ENCODE measurements at regions not wholly inside any gene's neighbourhood (a gene's known extent, or its start where the extent isn't known, plus 50 kb on each side); places are given as distances from the start of the nearest gene placed in this dataset.

DNA sequence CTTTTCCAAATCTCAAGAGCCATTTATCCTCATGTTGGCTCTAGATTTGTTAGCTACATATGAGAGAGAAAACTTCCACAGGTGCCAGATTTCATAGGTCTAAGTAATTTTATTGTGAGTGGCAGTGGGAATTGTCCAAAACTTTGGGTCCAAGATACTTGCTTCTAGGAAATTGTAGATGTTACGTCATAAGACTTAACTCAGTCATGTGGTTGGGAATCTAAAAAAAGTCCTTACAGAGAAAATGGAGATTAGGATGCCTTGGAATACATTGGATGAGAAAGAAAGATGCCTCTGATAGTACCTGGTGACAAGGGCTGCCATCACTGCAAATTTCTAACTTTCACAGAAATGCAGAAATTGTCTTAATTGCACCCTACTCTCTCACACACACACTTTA lies 506.5 kb downstream of the C4orf33 start:
- H3K4me3 ChIP-seq (ENCODE audit: low read depth in 1 of 2, low read length in 2 of 2), result no peak overlapping the region
- H3K27ac ChIP-seq (ENCODE audit: low read depth, low read length), result no peak overlapping the region
- no peak overlapping the region for H3K9ac ChIP-seq (ENCODE audit: low read depth in 1 of 2, low read length in 2 of 2)
- no peaks in the 10 kb centered on the region for H3K4me1 ChIP-seq (ENCODE audit: control insufficient read depth in 1 of 2, insufficient read depth in 2 of 2, low read length in 2 of 2)
- no peaks in the 10 kb centered on the region for H3K27me3 ChIP-seq (ENCODE audit: control insufficient read depth in 1 of 2, insufficient read depth in 2 of 2, low read length in 2 of 2)
- H3K36me3 ChIP-seq (ENCODE audit: control insufficient read depth in 1 of 2, insufficient read depth in 2 of 2, low read length in 2 of 2), result no peaks in the 10 kb centered on the region
- no peaks in the 10 kb centered on the region for H3K9me3 ChIP-seq (ENCODE audit: control insufficient read depth in 1 of 2, low read length in 2 of 2)

GRCh38 chr4:129603241-129603931 lies 507.4 kb downstream of the C4orf33 start:
- Histone ChIP-seq H3K27ac (ENCODE audit: low read depth, low read length) (no peak overlapping the region), H3K36me3 (ENCODE audit: control insufficient read depth in 1 of 2, insufficient read depth in 2 of 2, low read length in 2 of 2) (no peaks in the 10 kb centered on the region), H3K4me3 (ENCODE audit: low read depth in 1 of 2, low read length in 2 of 2) (no peak overlapping the region), H3K4me1 (ENCODE audit: control insufficient read depth in 1 of 2, insufficient read depth in 2 of 2, low read length in 2 of 2) (no peaks in the 10 kb centered on the region), H3K9ac (ENCODE audit: low read depth in 1 of 2, low read length in 2 of 2) (no peak overlapping the region), H3K27me3 (ENCODE audit: control insufficient read depth in 1 of 2, insufficient read depth in 2 of 2, low read length in 2 of 2) (no peaks in the 10 kb centered on the region), H3K9me3 (ENCODE audit: control insufficient read depth in 1 of 2, low read length in 2 of 2) (no peaks in the 10 kb centered on the region)

DNA sequence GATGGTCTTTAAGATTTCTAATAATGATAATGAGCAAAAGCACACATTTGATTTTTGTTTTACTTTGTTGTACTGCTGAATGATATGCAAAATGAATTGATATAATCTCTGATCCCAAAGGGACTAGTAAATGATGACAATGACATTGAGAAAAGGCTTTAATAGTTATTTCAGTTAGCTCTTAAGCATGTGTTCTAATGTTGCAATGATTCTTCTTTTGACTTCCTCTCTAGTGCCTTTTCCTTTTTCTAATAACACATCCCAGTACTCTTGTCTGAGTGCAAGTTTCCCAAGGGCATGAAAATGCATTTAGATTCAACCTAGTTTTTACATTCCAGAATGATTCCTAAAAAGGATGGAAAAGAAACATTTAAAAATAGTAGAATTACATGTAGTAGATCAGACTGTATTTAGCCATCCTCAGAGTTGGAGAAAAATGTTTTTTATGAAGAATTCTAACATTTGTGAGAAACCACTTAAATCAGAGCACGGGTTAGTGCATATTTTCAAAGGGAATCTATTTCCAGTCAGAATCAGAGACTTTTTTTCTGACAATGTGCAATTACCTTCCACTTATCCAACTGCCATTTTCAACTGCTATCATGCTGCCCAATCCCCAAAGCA lies 508.8 kb downstream of the C4orf33 start:
- Histone ChIP-seq H3K36me3 (ENCODE audit: control insufficient read depth in 1 of 2, insufficient read depth in 2 of 2, low read length in 2 of 2) (no peaks in the 10 kb centered on the region), H3K9ac (ENCODE audit: low read depth in 1 of 2, low read length in 2 of 2) (no peak overlapping the region), H3K4me1 (ENCODE audit: control insufficient read depth in 1 of 2, insufficient read depth in 2 of 2, low read length in 2 of 2) (no peaks in the 10 kb centered on the region), H3K4me3 (ENCODE audit: low read depth in 1 of 2, low read length in 2 of 2) (no peak overlapping the region), H3K27me3 (ENCODE audit: control insufficient read depth in 1 of 2, insufficient read depth in 2 of 2, low read length in 2 of 2) (no peaks in the 10 kb centered on the region), H3K27ac (ENCODE audit: low read depth, low read length) (no peak overlapping the region), H3K9me3 (ENCODE audit: control insufficient read depth in 1 of 2, low read length in 2 of 2) (no peaks in the 10 kb centered on the region)

DNA sequence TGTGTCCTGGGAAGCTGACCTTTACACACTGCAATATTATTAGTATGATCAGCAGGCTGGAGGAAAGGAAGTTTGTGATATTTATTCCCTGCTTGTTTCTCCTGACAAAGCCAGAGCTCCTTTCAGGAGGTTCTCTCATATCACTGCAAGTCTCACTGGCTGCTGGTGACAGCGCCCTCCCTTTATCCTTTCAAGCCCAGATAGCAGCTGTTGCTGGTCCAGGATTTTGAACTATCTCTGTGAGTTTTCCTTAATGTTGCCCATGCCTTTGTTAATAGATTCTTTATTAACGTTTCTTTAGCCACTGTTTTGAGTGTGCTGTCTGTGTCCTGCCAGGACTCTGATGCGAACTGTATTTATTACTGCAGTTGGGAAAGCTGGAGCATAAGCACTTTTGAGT lies 518.7 kb downstream of the C4orf33 start:
- Histone ChIP-seq H3K9ac (ENCODE audit: low read depth in 1 of 2, low read length in 2 of 2) (no peak overlapping the region), H3K27ac (ENCODE audit: low read depth, low read length) (no peak overlapping the region), H3K9me3 (ENCODE audit: control insufficient read depth in 1 of 2, low read length in 2 of 2) (no peaks in the 10 kb centered on the region), H3K4me1 (ENCODE audit: control insufficient read depth in 1 of 2, insufficient read depth in 2 of 2, low read length in 2 of 2) (no peaks in the 10 kb centered on the region), H3K4me3 (ENCODE audit: low read depth in 1 of 2, low read length in 2 of 2) (no peak overlapping the region), H3K27me3 (ENCODE audit: control insufficient read depth in 1 of 2, insufficient read depth in 2 of 2, low read length in 2 of 2) (no peaks in the 10 kb centered on the region), H3K36me3 (ENCODE audit: control insufficient read depth in 1 of 2, insufficient read depth in 2 of 2, low read length in 2 of 2) (no peaks in the 10 kb centered on the region)

DNA sequence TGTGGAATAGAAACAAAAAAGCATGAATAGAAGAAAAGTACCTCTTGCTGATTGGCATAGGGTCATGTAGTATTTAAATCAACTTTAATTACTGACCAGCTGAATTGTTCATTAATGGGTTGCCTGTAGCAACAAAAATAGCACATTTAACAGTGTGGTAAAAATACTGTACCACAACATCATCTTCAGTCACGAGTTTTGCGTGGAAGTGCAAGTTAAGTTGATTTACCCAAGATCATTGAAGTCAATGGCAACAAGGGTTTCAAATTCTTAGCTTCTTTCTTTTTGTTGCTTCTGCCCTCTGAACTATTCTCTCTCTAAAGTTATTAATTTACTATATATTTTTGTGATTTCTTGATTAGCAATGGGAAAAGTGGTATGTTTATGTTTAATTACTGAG lies 526.6 kb downstream of the C4orf33 start:
- Histone ChIP-seq H3K9me3 (ENCODE audit: control insufficient read depth in 1 of 2, low read length in 2 of 2) (no peaks in the 10 kb centered on the region), H3K4me3 (ENCODE audit: low read depth in 1 of 2, low read length in 2 of 2) (no peak overlapping the region), H3K27me3 (ENCODE audit: control insufficient read depth in 1 of 2, insufficient read depth in 2 of 2, low read length in 2 of 2) (no peaks in the 10 kb centered on the region), H3K27ac (ENCODE audit: low read depth, low read length) (no peak overlapping the region), H3K4me1 (ENCODE audit: control insufficient read depth in 1 of 2, insufficient read depth in 2 of 2, low read length in 2 of 2) (no peaks in the 10 kb centered on the region), H3K9ac (ENCODE audit: low read depth in 1 of 2, low read length in 2 of 2) (no peak overlapping the region), H3K36me3 (ENCODE audit: control insufficient read depth in 1 of 2, insufficient read depth in 2 of 2, low read length in 2 of 2) (no peaks in the 10 kb centered on the region)

GRCh38 chr4:129623233-129623875 lies 527.4 kb downstream of the C4orf33 start:
- H3K4me3 ChIP-seq (ENCODE audit: low read depth in 1 of 2, low read length in 2 of 2), result no peak overlapping the region
- H3K4me1 ChIP-seq (ENCODE audit: control insufficient read depth in 1 of 2, insufficient read depth in 2 of 2, low read length in 2 of 2), result no peaks in the 10 kb centered on the region

GRCh38 chr4:129641179-129641578 lies 545.2 kb downstream of the C4orf33 start:
- no peak overlapping the region for H3K9ac ChIP-seq (ENCODE audit: low read depth in 1 of 2, low read length in 2 of 2)
- H3K36me3 ChIP-seq (ENCODE audit: control insufficient read depth in 1 of 2, insufficient read depth in 2 of 2, low read length in 2 of 2), result no peaks in the 10 kb centered on the region
- H3K27me3 ChIP-seq (ENCODE audit: control insufficient read depth in 1 of 2, insufficient read depth in 2 of 2, low read length in 2 of 2), result no peaks in the 10 kb centered on the region
- no peaks in the 10 kb centered on the region for H3K9me3 ChIP-seq (ENCODE audit: control insufficient read depth in 1 of 2, low read length in 2 of 2)
- no peaks in the 10 kb centered on the region for H3K4me1 ChIP-seq (ENCODE audit: control insufficient read depth in 1 of 2, insufficient read depth in 2 of 2, low read length in 2 of 2)
- no peak overlapping the region for H3K27ac ChIP-seq (ENCODE audit: low read depth, low read length)
- no peak overlapping the region for H3K4me3 ChIP-seq (ENCODE audit: low read depth in 1 of 2, low read length in 2 of 2)

More at GRCh38 chr4:129623233-129623875, 527.4 kb downstream of the C4orf33 start:
- no peaks in the 10 kb centered on the region for H3K36me3 ChIP-seq (ENCODE audit: control insufficient read depth in 1 of 2, insufficient read depth in 2 of 2, low read length in 2 of 2)
- no peaks in the 10 kb centered on the region for H3K27me3 ChIP-seq (ENCODE audit: control insufficient read depth in 1 of 2, insufficient read depth in 2 of 2, low read length in 2 of 2)
- H3K9me3 ChIP-seq (ENCODE audit: control insufficient read depth in 1 of 2, low read length in 2 of 2), result no peaks in the 10 kb centered on the region
- H3K27ac ChIP-seq (ENCODE audit: low read depth, low read length), result no peak overlapping the region
- H3K9ac ChIP-seq (ENCODE audit: low read depth in 1 of 2, low read length in 2 of 2), result no peak overlapping the region

GRCh38 chr4:129645461-129645860 lies 549.5 kb downstream of the C4orf33 start:
- Histone ChIP-seq H3K27ac (ENCODE audit: low read depth, low read length) (no peak overlapping the region), H3K9ac (ENCODE audit: low read depth in 1 of 2, low read length in 2 of 2) (no peak overlapping the region), H3K36me3 (ENCODE audit: control insufficient read depth in 1 of 2, insufficient read depth in 2 of 2, low read length in 2 of 2) (no peaks in the 10 kb centered on the region), H3K4me1 (ENCODE audit: control insufficient read depth in 1 of 2, insufficient read depth in 2 of 2, low read length in 2 of 2) (no peaks in the 10 kb centered on the region), H3K4me3 (ENCODE audit: low read depth in 1 of 2, low read length in 2 of 2) (no peak overlapping the region), H3K9me3 (ENCODE audit: control insufficient read depth in 1 of 2, low read length in 2 of 2) (no peaks in the 10 kb centered on the region), H3K27me3 (ENCODE audit: control insufficient read depth in 1 of 2, insufficient read depth in 2 of 2, low read length in 2 of 2) (no peaks in the 10 kb centered on the region)

DNA sequence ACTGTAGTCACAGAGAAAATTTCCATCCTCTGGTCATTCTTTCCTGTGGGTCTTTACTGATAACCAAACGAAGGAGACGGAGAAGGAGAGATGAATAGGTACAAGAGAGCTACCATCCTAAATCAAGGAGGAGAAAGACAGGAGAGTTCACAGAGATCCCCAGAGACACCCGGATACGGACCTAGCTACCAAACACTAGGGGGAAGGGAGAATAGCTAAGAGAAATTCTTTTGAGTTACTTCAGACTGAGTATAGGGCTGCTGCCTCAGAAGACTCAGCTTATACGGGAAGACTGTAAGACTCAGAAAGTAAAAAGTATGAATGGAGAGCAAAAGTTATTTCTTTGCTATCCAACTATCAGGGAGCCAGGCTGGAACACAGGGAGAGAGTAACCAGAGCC lies 572.1 kb downstream of the C4orf33 start:
- H3K27me3 ChIP-seq (ENCODE audit: control insufficient read depth in 1 of 2, insufficient read depth in 2 of 2, low read length in 2 of 2), result no peaks in the 10 kb centered on the region
- no peak overlapping the region for H3K4me3 ChIP-seq (ENCODE audit: low read depth in 1 of 2, low read length in 2 of 2)
- no peak overlapping the region for H3K9ac ChIP-seq (ENCODE audit: low read depth in 1 of 2, low read length in 2 of 2)
- no peaks in the 10 kb centered on the region for H3K4me1 ChIP-seq (ENCODE audit: control insufficient read depth in 1 of 2, insufficient read depth in 2 of 2, low read length in 2 of 2)
- no peaks in the 10 kb centered on the region for H3K9me3 ChIP-seq (ENCODE audit: control insufficient read depth in 1 of 2, low read length in 2 of 2)
- no peak overlapping the region for H3K27ac ChIP-seq (ENCODE audit: low read depth, low read length)
- H3K36me3 ChIP-seq (ENCODE audit: control insufficient read depth in 1 of 2, insufficient read depth in 2 of 2, low read length in 2 of 2), result no peaks in the 10 kb centered on the region

DNA sequence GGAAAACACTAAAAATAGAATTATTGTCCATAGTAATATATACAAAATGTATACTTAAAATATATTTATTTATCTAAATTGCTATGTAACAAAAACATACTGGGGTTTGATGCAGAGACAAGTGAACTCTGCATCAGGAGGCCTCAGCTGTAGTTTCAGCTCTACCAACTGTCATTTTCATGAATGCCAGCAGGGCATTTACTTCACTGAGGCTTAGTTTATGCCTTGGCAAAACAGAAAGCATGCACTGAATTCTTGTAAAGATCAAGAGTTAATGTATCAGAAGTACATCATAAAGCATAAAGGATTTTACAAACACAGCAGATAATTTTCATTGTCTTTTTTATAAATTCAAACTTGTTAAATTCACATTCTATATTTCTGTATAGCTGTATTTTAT lies 577.0 kb downstream of the C4orf33 start:
- Histone ChIP-seq H3K4me1 (ENCODE audit: control insufficient read depth in 1 of 2, insufficient read depth in 2 of 2, low read length in 2 of 2) (no peaks in the 10 kb centered on the region), H3K9me3 (ENCODE audit: control insufficient read depth in 1 of 2, low read length in 2 of 2) (no peaks in the 10 kb centered on the region), H3K27ac (ENCODE audit: low read depth, low read length) (no peak overlapping the region), H3K36me3 (ENCODE audit: control insufficient read depth in 1 of 2, insufficient read depth in 2 of 2, low read length in 2 of 2) (no peaks in the 10 kb centered on the region), H3K9ac (ENCODE audit: low read depth in 1 of 2, low read length in 2 of 2) (no peak overlapping the region), H3K4me3 (ENCODE audit: low read depth in 1 of 2, low read length in 2 of 2) (no peak overlapping the region), H3K27me3 (ENCODE audit: control insufficient read depth in 1 of 2, insufficient read depth in 2 of 2, low read length in 2 of 2) (no peaks in the 10 kb centered on the region)
